Effector memory CD8-positive, alpha-beta T cell (primary cell): ENCODE measurements at regions not wholly inside any gene's neighbourhood (a gene's known extent, or its start where the extent isn't known, plus 50 kb on each side); places are given as distances from the start of the nearest gene placed in this dataset.

Experiments used
- ATAC-seq: fragments of 150-1000 bp; cut with Tn5 transposase; replicated peaks from 2 replicates; pipeline ENCODE4 v1.10.0; 2021; ENCODE audit warnings: mild to moderate bottlenecking, moderate library complexity
- DNase-seq, 3 experiments: peaks; one replicate each; pipeline ENCODE4 v3.0.0; 2021
- H3K27ac Mint-ChIP-seq, 2 donors: one replicate each; pipeline ENCODE4 v1.8.0; 2022; ENCODE audit warnings: mild to moderate bottlenecking in 2 of 2, mixed read lengths in 2 of 2, moderate library complexity in 2 of 2
- H3K27me3 Mint-ChIP-seq, 2 donors: one replicate each; pipeline ENCODE4 v1.8.0; 2022; ENCODE audit warnings: mixed read lengths in 2 of 2
- H3K36me3 Mint-ChIP-seq: one replicate; pipeline ENCODE4 v1.8.0; 2022; ENCODE audit warnings: mild to moderate bottlenecking, moderate library complexity, mixed read lengths; ENCODE audit not compliant: insufficient read depth
- H3K4me1 Mint-ChIP-seq, 2 donors: one replicate each; pipeline ENCODE4 v1.8.0; 2022; ENCODE audit warnings: low read depth in 2 of 2, mixed read lengths in 2 of 2
- H3K4me3 Mint-ChIP-seq, 2 donors: one replicate each; pipeline ENCODE4 v1.8.0; 2022; ENCODE audit warnings: mild to moderate bottlenecking in 2 of 2, mixed read lengths in 2 of 2, moderate library complexity in 2 of 2
- H3K9me3 Mint-ChIP-seq, 2 donors: one replicate each; pipeline ENCODE4 v1.8.0; 2022; ENCODE audit warnings: mixed read lengths in 2 of 2

DNA sequence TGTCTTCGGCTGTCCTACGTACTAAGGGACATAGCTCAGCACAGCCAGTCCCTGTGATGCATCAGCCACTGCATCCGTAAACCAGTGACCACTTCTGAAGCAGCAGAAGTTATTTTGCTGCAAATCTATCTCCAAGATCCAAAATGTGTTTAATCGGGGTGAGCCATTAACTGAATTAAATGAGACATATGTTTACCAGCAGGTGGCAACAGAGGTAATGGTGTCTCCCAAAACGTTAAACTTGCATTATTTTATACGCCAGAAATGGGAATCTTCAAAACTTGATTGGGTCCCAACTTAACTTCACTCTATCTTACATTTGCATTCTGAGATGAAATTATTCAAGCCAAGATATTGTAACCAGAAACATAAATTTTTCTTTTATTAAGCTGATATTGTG, 75.3 kb upstream of the BOC start:
- DNase-seq: no peak
- H3K36me3 Mint-ChIP-seq: no peaks in the 10 kb centered on the region
- no peak overlapping the region for H3K4me3 Mint-ChIP-seq
- H3K4me1 Mint-ChIP-seq: no peaks in the 10 kb centered on the region
- no peak overlapping the region for H3K27ac Mint-ChIP-seq
- H3K9me3 Mint-ChIP-seq: no peaks in the 10 kb centered on the region
- H3K27me3 Mint-ChIP-seq: peaks cover under 1 to 6% of the 10 kb centered on the region in 2 donors
- no peak for ATAC-seq

DNA sequence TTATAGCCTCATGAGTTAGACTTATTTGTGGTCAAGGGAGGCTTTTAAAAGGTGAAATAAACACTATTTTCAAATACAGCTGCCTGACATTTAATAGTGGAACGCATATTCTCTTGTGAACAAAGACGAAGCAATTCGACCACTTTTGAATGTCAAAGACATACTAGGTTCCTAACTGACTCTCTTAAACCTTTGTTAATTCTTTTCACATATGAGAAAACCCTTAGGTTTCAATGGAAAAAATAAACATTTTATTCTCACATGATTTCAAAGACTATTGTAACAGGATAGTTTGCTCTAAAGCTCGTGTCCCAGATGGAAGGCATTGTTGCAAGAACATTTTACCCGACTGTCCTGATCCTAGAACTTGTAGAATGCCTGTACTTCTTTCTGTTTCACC, 74.8 kb upstream of the BOC start:
- H3K27me3 Mint-ChIP-seq: peaks cover 5 to 6% of the 10 kb centered on the region in 2 donors

DNA sequence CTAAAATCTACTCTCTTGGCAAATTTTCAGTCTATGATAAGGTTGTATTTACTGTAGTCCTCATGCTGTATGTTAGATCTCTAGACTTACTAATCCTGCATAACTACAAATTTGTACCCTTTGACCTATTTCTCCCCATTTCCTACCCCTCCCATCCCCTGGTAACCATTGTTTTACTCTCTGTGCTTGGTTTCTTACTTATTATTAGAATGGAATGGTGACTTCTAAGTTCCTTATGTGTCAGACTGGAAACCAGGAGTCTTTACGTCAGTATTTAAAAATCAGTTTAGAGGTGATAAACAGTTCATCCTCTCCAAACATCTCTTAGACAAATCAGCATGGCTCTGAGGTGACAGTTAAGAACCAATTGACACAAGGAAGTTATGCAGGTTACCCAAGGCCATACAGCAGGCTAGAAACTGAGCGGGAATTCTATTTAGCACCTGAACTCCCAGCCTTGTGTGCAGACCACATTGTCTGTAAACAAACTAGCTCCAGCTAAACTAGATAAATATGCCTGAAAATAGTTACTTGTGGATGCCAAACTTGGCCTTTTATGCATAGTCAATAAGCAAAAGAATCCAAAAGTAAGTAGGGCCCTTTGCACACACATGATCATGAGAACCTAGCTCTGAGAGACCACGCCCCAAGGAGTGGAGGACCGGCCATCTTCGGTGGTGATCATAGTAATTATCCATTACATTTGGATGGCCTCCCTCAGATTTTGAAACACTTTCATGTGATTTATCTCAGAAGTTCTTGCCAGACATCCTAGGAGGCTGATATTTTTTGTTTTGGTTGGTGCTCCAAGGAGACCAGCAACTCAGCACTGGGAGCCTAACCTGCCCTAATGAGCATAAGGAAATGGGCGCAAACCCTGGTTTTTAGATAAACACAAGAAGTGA, 72.3 kb upstream of the BOC start:
- no peak overlapping the region for H3K4me3 Mint-ChIP-seq
- no peaks in the 10 kb centered on the region for H3K36me3 Mint-ChIP-seq
- peaks cover 16 to 25% of the 10 kb centered on the region in 2 donors for H3K27me3 Mint-ChIP-seq
- ATAC-seq (no peak), DNase-seq (no peak)
- no peaks in the 10 kb centered on the region for H3K4me1 Mint-ChIP-seq
- no peaks in the 10 kb centered on the region for H3K9me3 Mint-ChIP-seq
- H3K27ac Mint-ChIP-seq: no peak overlapping the region

More for the DNA sequence above, 74.8 kb upstream of the BOC start:
- H3K27ac Mint-ChIP-seq: no peak overlapping the region
- DNase-seq (no peak), ATAC-seq (no peak)
- H3K9me3 Mint-ChIP-seq: no peaks in the 10 kb centered on the region
- H3K36me3 Mint-ChIP-seq: no peaks in the 10 kb centered on the region
- H3K4me1 Mint-ChIP-seq: no peaks in the 10 kb centered on the region
- no peak overlapping the region for H3K4me3 Mint-ChIP-seq

DNA sequence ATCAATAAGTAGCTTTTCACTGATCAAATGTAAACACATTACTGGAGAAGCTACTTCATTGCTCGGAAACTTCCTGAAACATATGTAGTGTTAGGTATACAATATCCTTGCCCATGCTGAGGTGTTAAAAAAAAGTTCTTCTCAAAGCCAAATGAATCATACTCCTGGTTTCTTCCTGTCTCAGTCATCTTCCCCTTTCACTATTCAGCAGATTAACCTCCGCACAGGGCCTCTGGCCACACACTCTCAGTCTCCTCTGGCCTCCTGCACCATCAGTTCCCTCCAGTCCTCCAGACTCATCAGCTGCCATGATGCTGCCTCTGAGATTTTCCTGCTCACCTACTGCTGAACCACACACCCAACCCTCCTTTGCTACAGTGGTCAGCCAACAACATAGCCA, 70.5 kb upstream of the BOC start:
- Mint-ChIP-seq H3K36me3 (no peaks in the 10 kb centered on the region), H3K9me3 (no peaks in the 10 kb centered on the region), H3K27ac (no peak overlapping the region), H3K27me3 (peaks cover 16 to 30% of the 10 kb centered on the region in 2 donors), H3K4me1 (no peaks in the 10 kb centered on the region), H3K4me3 (no peak overlapping the region)
- DNase-seq: no peak
- ATAC-seq: no peak

DNA sequence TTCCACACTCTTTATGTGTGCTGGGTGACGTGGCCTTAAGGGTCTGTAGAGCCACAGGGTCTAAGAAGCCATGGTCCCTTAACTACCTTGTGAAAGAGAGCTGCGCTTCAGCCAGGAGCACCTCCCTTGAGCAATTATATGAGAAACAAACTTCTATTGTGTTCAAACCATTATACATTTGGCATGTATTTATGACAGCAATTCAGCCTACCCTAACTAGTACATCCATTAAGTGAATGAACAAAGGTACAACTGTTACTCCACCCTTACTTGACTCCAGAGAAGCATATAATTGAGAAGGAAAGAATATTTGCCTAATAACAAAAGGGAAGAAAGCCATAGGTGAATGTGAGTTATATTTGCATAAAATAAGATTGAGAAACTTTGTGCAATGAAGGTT, 69.8 kb upstream of the BOC start:
- Mint-ChIP-seq H3K27me3 (peaks cover 16 to 37% of the 10 kb centered on the region in 2 donors), H3K4me1 (no peaks in the 10 kb centered on the region), H3K36me3 (no peaks in the 10 kb centered on the region), H3K4me3 (no peak overlapping the region), H3K27ac (no peak overlapping the region), H3K9me3 (no peaks in the 10 kb centered on the region)
- ATAC-seq: no peak
- DNase-seq: no peak

DNA sequence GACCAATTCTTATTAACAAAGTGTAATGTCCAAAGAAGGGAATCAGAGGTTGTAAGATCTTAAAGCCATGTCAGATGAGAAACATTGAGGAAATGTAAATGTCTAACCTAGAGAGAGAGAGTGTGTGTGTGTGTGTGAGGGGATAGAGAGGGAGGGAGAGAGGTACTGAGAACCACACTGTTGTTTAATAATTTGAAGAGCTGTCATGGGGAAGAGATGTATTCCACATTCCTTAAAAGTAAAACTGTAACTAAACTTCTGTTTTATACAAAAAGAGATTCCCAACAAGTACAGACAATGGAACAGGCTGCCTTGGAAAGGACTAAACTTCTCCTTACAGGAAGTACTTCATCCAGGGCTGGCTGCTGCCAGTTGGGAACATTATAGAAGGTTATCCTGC, 68.9 kb upstream of the BOC start:
- DNase-seq (no peak), ATAC-seq (no peak)
- H3K36me3 Mint-ChIP-seq: no peaks in the 10 kb centered on the region
- H3K4me1 Mint-ChIP-seq: no peaks in the 10 kb centered on the region
- H3K27ac Mint-ChIP-seq: no peak overlapping the region
- H3K9me3 Mint-ChIP-seq: no peaks in the 10 kb centered on the region
- H3K4me3 Mint-ChIP-seq: no peak overlapping the region
- H3K27me3 Mint-ChIP-seq: peaks cover 16 to 40% of the 10 kb centered on the region in 2 donors

DNA sequence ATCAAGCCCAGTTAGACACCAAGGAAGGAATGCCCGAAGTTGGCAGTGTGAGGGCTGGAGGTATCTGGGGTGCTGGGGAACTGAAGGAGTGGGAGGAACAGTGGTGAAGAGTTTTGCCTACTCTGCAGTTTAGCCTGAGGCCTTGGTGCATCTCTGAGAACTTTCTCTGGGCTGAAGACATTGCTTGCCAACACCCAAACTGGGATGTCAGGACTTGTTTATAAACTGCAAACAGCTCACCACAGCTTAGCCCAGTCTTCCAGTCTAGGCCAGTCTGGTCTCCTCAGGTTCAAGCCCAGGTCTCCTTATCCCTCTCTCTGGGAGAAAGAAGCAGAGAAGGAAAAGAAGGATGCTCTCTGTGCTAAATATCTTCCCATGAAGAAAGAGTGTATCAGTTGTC, 68.0 kb upstream of the BOC start:
- no peak overlapping the region for H3K4me3 Mint-ChIP-seq
- H3K27ac Mint-ChIP-seq: no peak overlapping the region
- H3K9me3 Mint-ChIP-seq: no peaks in the 10 kb centered on the region
- peaks cover 24 to 49% of the 10 kb centered on the region in 2 donors for H3K27me3 Mint-ChIP-seq
- DNase-seq: no peak
- H3K36me3 Mint-ChIP-seq: no peaks in the 10 kb centered on the region
- no peak for ATAC-seq
- H3K4me1 Mint-ChIP-seq: no peaks in the 10 kb centered on the region

DNA sequence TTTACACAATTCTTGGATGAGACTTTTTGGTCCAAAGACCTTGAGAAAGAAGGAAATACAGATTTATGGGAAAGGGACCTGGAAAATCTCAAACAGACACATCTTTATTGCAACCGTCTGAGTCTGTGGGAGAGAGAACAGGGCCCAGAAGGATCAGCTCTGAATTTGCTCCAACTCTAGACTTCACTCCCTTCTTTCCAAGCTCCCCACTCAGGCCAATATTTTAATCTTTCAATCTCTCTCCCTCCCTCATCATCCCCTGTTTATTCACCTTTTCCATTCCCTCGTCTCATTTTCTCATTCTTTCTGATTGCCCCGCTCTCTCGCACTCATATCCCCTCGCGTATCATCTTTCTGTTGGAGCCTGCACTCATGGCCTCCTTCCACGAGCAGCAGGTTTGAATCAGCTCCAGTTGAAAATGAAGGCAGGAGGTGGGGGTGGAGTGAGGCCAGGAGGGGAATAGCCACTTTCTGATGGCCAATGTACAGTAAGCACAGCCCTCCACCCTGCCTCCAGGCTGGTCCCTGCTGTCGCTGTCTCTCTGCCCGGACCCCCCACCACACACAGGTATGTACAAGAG, 63.6 kb upstream of the BOC start:
- no peak overlapping the region for H3K27ac Mint-ChIP-seq
- DNase-seq (no peak), ATAC-seq (no peak)
- H3K27me3 Mint-ChIP-seq: peaks cover 31 to 37% of the 10 kb centered on the region in 2 donors
- H3K4me3 Mint-ChIP-seq: no peak overlapping the region
- no peaks in the 10 kb centered on the region for H3K36me3 Mint-ChIP-seq
- H3K9me3 Mint-ChIP-seq: no peaks in the 10 kb centered on the region
- no peaks in the 10 kb centered on the region for H3K4me1 Mint-ChIP-seq

DNA sequence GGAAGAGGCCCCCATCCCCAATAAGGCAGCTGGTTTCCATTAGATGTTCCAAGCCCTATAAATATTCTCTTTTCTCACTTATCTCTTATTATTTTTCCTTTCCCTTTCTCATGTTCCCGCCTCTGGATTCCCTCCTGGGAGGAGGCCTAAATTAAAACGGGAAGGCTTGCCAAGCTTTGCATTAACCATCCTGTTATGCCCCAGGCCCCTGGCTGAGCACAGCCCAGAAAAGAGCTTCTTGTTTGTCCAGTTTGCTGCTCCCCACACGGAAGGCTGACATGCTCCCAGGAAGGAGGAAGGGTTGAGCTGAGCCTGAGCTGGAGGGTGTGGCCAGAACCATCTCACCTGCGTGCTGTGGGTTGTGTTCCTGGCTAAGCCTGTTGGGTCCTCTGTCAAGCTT, 63.1 kb upstream of the BOC start:
- H3K27me3 Mint-ChIP-seq: peaks cover 29 to 32% of the 10 kb centered on the region in 2 donors
- no peaks in the 10 kb centered on the region for H3K9me3 Mint-ChIP-seq
- DNase-seq: no peak
- no peak for ATAC-seq
- H3K27ac Mint-ChIP-seq: no peak overlapping the region
- H3K4me1 Mint-ChIP-seq: no peaks in the 10 kb centered on the region
- H3K4me3 Mint-ChIP-seq: no peak overlapping the region
- no peaks in the 10 kb centered on the region for H3K36me3 Mint-ChIP-seq

DNA sequence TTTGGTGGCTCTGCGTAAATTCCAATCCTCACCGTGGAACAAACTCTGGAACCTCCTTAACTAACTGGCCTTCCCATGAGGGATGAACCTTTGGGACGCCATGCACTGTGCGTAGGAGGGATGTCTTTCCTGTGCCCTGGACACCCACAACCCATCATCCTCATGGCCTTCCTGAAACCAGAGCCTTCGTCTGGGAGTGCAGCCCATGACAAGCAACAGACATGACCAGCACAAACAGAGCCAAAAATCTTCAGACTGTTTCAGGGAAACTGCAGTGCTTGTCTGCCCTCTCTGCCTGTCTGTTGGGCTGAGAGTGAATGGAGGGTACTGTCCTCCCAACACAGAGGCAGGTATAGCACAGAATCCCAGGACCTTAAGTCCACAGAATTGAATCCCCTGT, 61.1 kb upstream of the BOC start:
- H3K27me3 Mint-ChIP-seq: peaks cover 21 to 25% of the 10 kb centered on the region in 2 donors
- no peaks in the 10 kb centered on the region for H3K9me3 Mint-ChIP-seq
- no peak for ATAC-seq
- DNase-seq: no peak
- H3K36me3 Mint-ChIP-seq: no peaks in the 10 kb centered on the region
- H3K4me1 Mint-ChIP-seq: no peaks in the 10 kb centered on the region
- no peak overlapping the region for H3K27ac Mint-ChIP-seq
- no peak overlapping the region for H3K4me3 Mint-ChIP-seq

DNA sequence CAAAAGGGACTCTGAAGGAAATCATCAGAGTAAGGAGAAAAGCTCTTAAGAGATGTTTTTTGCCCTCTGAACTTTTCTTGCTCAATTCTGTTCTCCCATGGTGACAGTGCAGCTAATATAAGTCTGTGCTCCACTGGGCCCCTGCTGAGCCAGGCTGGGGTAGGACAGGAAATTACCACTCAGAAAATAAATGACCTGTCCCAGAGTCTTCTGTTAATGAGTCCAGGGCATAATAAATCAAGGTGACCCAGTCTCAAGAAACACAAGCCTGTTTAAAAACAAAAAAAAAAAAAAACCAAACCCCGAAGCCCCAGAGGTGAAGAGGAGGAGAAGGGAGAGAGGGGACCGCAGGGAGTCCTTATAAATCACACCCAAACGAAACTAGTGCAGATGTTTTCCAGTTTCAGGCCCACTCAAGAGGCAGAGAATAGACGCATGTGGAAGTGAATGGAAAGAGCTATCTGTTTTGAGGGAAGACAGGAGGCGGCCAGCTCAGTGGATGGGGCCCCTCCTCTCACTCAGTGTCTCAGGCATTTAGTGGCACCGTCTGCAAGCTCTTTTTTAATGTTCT, 59.8 kb upstream of the BOC start:
- H3K27me3 Mint-ChIP-seq: peaks cover 14 to 21% of the 10 kb centered on the region in 2 donors
- no peaks in the 10 kb centered on the region for H3K36me3 Mint-ChIP-seq
- DNase-seq (no peak), ATAC-seq (no peak)
- H3K9me3 Mint-ChIP-seq: no peaks in the 10 kb centered on the region
- H3K4me3 Mint-ChIP-seq: no peak overlapping the region
- no peaks in the 10 kb centered on the region for H3K4me1 Mint-ChIP-seq
- no peak overlapping the region for H3K27ac Mint-ChIP-seq

DNA sequence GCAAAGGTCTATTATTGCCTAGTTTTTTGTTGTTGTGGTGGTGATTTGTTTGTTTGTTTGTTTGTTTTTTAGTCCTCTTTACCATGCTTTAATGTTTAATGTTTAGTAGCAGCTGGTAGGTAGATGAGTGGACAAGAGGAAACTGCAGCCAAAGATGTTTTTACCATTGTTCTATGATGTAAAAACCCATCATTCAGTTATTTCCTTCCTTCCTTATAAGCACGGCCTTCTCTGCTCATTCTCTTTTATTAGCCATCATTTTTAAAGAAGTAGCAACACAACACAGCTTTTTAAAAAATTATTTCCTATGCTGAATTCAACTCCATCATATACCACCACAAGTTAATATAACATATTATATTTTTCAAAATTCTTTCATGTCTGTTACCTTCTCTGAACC, 58.5 kb upstream of the BOC start:
- no peaks in the 10 kb centered on the region for H3K36me3 Mint-ChIP-seq
- ATAC-seq (no peak), DNase-seq (no peak)
- H3K4me1 Mint-ChIP-seq: no peaks in the 10 kb centered on the region
- H3K27me3 Mint-ChIP-seq: peaks cover 7 to 18% of the 10 kb centered on the region in 2 donors
- H3K27ac Mint-ChIP-seq: no peak overlapping the region
- H3K9me3 Mint-ChIP-seq: no peaks in the 10 kb centered on the region
- no peak overlapping the region for H3K4me3 Mint-ChIP-seq

DNA sequence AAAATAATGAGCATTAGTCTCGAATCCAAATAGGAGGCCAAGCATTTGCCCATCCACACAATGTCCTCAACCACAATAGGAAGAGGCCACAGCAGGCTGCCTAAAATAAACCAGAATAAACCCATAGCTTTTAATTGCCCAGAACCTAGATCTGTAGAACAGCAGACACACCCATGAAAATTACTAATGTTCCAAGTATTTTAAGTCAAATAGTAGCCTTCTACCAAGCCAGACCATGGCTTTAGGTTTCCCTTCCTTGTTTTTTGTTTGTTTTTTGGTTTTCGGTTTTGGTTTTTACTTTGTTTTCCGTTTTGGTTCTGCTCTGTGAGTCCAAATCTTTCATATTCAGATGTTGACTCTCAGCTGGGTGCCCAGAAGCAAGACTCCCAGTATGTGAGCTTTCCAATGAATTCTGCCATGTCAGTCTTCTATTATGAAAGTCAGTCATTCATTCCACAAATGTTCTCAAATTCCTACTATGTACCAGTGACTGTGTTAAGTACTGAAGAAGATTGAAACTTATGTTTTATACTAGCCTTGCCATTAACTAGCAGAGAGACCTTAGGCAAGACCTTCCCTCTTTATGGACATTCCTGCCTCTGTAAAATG, 57.8 kb upstream of the BOC start:
- Mint-ChIP-seq H3K4me3 (no peak overlapping the region), H3K36me3 (no peaks in the 10 kb centered on the region), H3K4me1 (no peaks in the 10 kb centered on the region), H3K27ac (no peak overlapping the region), H3K9me3 (no peaks in the 10 kb centered on the region), H3K27me3 (peaks cover 0 to 10% of the 10 kb centered on the region in 2 donors)
- no peak for DNase-seq
- no peak for ATAC-seq
